ENCODE measurements at regions not wholly inside any gene's neighbourhood (a gene's known extent, or its start where the extent isn't known, plus 50 kb on each side); places are given as distances from the start of the nearest gene placed in this dataset.
"Not testable (repeated sequence)": the region's sequence is repeated elsewhere in the genome, so short reads cannot be mapped to it uniquely, and the experiment has no call there.

GRCh38 chr3:177352424-177352823 is 155.1 kb upstream of the TBL1XR1 start:
- DNase-seq (ENCODE audit: extremely low read depth in 1 of 11, low read depth in 9 of 11, low spot score in 4 of 11): no peak

GRCh38 chr3:177353140-177353539 is 155.9 kb upstream of the TBL1XR1 start:
- DNase-seq (ENCODE audit: extremely low read depth in 1 of 11, low read depth in 9 of 11, low spot score in 4 of 11): no peak

- not testable (repeated sequence) for DNase-seq (ENCODE audit: extremely low read depth in 1 of 11, low read depth in 9 of 11, low spot score in 4 of 11)
Measured at GRCh38 chr3:177353879-177354278, 156.6 kb upstream of the TBL1XR1 start.

GRCh38 chr3:177354466-177354865 is 157.2 kb upstream of the TBL1XR1 start:
- DNase-seq (ENCODE audit: extremely low read depth in 1 of 11, low read depth in 9 of 11, low spot score in 4 of 11): no peak

GRCh38 chr3:177356113-177356512 is 158.8 kb upstream of the TBL1XR1 start:
- no peak for DNase-seq (ENCODE audit: extremely low read depth in 1 of 11, low read depth in 9 of 11, low spot score in 4 of 11)

GRCh38 chr3:177356952-177357351 is 159.7 kb upstream of the TBL1XR1 start:
- no peak for DNase-seq (ENCODE audit: extremely low read depth in 1 of 11, low read depth in 9 of 11, low spot score in 4 of 11)

- DNase-seq (ENCODE audit: extremely low read depth in 1 of 11, low read depth in 9 of 11, low spot score in 4 of 11): no peak
Measured at GRCh38 chr3:177357352-177358090, 160.2 kb upstream of the TBL1XR1 start.

- no peak for DNase-seq (ENCODE audit: extremely low read depth in 1 of 11, low read depth in 9 of 11, low spot score in 4 of 11)
Measured at GRCh38 chr3:177358091-177358976, 161.1 kb upstream of the TBL1XR1 start.

GRCh38 chr3:177358977-177359592 is 161.8 kb upstream of the TBL1XR1 start:
- DNase-seq (ENCODE audit: extremely low read depth in 1 of 11, low read depth in 9 of 11, low spot score in 4 of 11): peak in 4 of 11 donors; percentile 41 to 66 (median 54)

GRCh38 chr3:177359593-177360357 is 162.5 kb upstream of the TBL1XR1 start:
- peak; percentile 91 to 98 (median 95) for DNase-seq (ENCODE audit: extremely low read depth in 1 of 11, low read depth in 9 of 11, low spot score in 4 of 11)

GRCh38 chr3:177361081-177361938 is 164.0 kb upstream of the TBL1XR1 start:
- DNase-seq (ENCODE audit: extremely low read depth in 1 of 11, low read depth in 9 of 11, low spot score in 4 of 11): no peak

- no peak for DNase-seq (ENCODE audit: extremely low read depth in 1 of 11, low read depth in 9 of 11, low spot score in 4 of 11)
Measured at GRCh38 chr3:177362626-177363025, 165.3 kb upstream of the TBL1XR1 start.

GRCh38 chr3:177364236-177364635 is 167.0 kb upstream of the TBL1XR1 start:
- DNase-seq (ENCODE audit: extremely low read depth in 1 of 11, low read depth in 9 of 11, low spot score in 4 of 11): no peak

- not testable (repeated sequence) for DNase-seq (ENCODE audit: extremely low read depth in 1 of 11, low read depth in 9 of 11, low spot score in 4 of 11)
Measured at GRCh38 chr3:177365294-177365693, 168.0 kb upstream of the TBL1XR1 start.

GRCh38 chr3:177367788-177368187 is 170.5 kb upstream of the TBL1XR1 start:
- peak in 3 of 11 donors; percentile 39 to 67 (median 65) for DNase-seq (ENCODE audit: extremely low read depth in 1 of 11, low read depth in 9 of 11, low spot score in 4 of 11)

GRCh38 chr3:177370246-177370822 is 173.1 kb upstream of the TBL1XR1 start:
- no peak for DNase-seq (ENCODE audit: extremely low read depth in 1 of 11, low read depth in 9 of 11, low spot score in 4 of 11)

- DNase-seq (ENCODE audit: extremely low read depth in 1 of 11, low read depth in 9 of 11, low spot score in 4 of 11): no peak
Measured at GRCh38 chr3:177371146-177371545, 173.9 kb upstream of the TBL1XR1 start.

- DNase-seq (ENCODE audit: extremely low read depth in 1 of 11, low read depth in 9 of 11, low spot score in 4 of 11): no peak
Measured at GRCh38 chr3:177371888-177372287, 174.6 kb upstream of the TBL1XR1 start.

All from renal cortex interstitium (tissue), 11 donors.